Activated CD4-positive, alpha-beta T cell treated with anti-CD3 and anti-CD28 coated beads, Interleukin-2, amount 10 ng/mL, durations not matched to agents 7 days and 5 days (primary cell): ENCODE measurements at regions not wholly inside any gene's neighbourhood (a gene's known extent, or its start where the extent isn't known, plus 50 kb on each side); places are given as distances from the start of the nearest gene placed in this dataset.
A peak's percentile ranks its signal among the peaks of the same experiment; 100 is the strongest.
"Not testable (repeated sequence)": the region's sequence is repeated elsewhere in the genome, so short reads cannot be mapped to it uniquely, and the experiment has no call there.

ENCODE experiments used
- CTCF ChIA-PET: fragments of 350-600 bp; sonication (Branson Sonifier 250); formaldehyde crosslinking; loops from one replicate; lab custom pipeline; 2021; ENCODE audit warnings: antibody characterized with exemption; lab: Charles Lee
- POLR2A ChIA-PET: fragments of 350-600 bp; sonication (Branson Sonifier 250); formaldehyde crosslinking; loops from one replicate; lab custom pipeline; 2021; ENCODE audit warnings: antibody characterized with exemption; lab: Charles Lee
- DNase-seq: peaks from one replicate; pipeline ENCODE4 v3.0.0-alpha.2; 2020
- H3K27ac Mint-ChIP-seq: one replicate; pipeline ENCODE4 v1.8.0; 2021; ENCODE audit warnings: mild to moderate bottlenecking, moderate library complexity, mixed read lengths
- H3K27me3 Mint-ChIP-seq: one replicate; pipeline ENCODE4 v1.8.0; 2021; ENCODE audit warnings: mixed read lengths
- H3K36me3 Mint-ChIP-seq: one replicate; pipeline ENCODE4 v1.8.0; 2021; ENCODE audit warnings: low read depth, mixed read lengths
- H3K4me1 Mint-ChIP-seq: one replicate; pipeline ENCODE4 v1.8.0; 2021; ENCODE audit warnings: mixed read lengths
- H3K4me3 Mint-ChIP-seq: one replicate; pipeline ENCODE4 v1.8.0; 2021; ENCODE audit warnings: mild to moderate bottlenecking, moderate library complexity, mixed read lengths
- H3K9me3 Mint-ChIP-seq: one replicate; pipeline ENCODE4 v1.8.0; 2021; ENCODE audit warnings: mixed read lengths

DNA sequence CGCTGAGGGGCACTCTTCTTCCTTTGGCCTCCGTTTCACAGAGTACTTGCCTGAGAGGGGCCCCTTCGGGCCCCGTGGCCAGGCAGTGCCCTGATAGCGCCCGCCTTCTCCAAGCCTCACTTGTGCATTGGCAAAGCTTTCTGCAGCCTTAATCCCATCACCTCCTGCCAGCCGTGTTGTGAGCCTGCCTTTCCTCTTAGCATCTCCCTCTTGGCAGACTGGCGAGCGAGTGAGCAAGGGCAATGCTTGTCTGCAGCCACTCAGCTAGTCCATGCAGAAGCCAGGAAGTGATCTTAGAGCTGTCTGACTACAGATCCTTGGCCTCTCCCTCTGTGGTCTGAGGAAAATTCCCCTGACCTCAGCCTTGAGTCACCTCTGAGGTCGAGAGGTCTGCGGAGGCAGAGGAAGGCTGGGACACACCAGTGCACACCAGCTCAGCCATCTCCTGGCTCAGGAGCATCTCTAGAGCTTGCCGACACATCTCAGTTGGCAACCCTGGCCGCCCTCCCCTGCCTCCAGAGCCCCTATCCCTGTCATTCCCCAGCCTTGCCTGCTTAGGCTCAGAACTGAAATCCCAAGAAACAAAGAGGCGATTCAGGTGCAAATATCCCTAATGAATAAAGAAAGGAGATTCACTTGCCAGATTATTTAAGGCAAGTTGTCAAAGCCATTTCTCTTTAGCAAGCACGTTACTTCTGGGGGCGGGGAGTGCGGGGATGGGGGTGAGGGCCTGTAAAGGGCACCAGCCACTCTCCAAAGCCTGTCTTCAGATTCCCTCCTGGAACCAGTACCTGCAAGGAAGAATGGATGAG, 143.5 kb upstream of the MAMLD1 start:
- POLR2A ChIA-PET = no interaction called here
- no peaks in the 10 kb centered on the region for H3K36me3 Mint-ChIP-seq
- no peak for DNase-seq
- peaks cover 2% of the 10 kb centered on the region for H3K27me3 Mint-ChIP-seq
- no peaks in the 10 kb centered on the region for H3K9me3 Mint-ChIP-seq
- CTCF ChIA-PET = interaction anchor here (0.6 kb wide), 1 partner anchor 144 kb away, joined by 4 read pairs; no protein-coding TSS in a partner anchor
- no peaks in the 10 kb centered on the region for H3K4me1 Mint-ChIP-seq
- H3K4me3 Mint-ChIP-seq = no peak overlapping the region
- H3K27ac Mint-ChIP-seq = no peak overlapping the region

GRCh38 chrX:150223176-150224015, 139.7 kb upstream of the MAMLD1 start:
- POLR2A ChIA-PET = no interaction called here
- Mint-ChIP-seq H3K27ac (no peak overlapping the region), H3K27me3 (peaks cover 2% of the 10 kb centered on the region), H3K36me3 (no peaks in the 10 kb centered on the region), H3K4me1 (peaks cover 4% of the 10 kb centered on the region), H3K4me3 (no peak overlapping the region), H3K9me3 (no peaks in the 10 kb centered on the region)
- CTCF ChIA-PET = interaction anchor here (1.4 kb wide), 1 partner anchor 10 kb away, joined by 5 read pairs; no protein-coding TSS in a partner anchor
- DNase-seq = no peak

DNA sequence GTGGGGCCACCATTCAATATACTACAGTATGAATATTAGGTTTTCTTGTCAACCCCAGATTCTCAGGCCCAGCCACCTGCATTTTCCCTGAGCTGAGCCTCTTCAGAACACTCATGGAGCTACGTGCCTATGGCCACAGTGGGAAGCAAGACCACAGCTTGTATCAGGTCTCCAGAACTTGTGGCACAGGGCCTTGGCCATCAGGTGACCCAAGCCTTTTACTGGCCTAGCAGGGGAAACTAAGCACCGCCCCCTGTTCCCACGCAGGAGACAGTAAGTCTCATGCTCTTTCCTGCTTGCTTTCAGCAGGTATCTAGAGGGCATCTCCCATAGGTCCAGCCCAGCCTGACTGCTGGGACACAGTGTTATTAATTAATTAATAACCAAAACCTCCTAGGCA, 138.4 kb upstream of the MAMLD1 start:
- DNase-seq = no peak
- ChIA-PET POLR2A (no interaction called here), CTCF (interaction anchor here (1.4 kb wide), 1 partner anchor 12 kb away, joined by 5 read pairs; no protein-coding TSS in a partner anchor)
- no peaks in the 10 kb centered on the region for H3K36me3 Mint-ChIP-seq
- no peak overlapping the region for H3K27ac Mint-ChIP-seq
- no peak overlapping the region for H3K4me3 Mint-ChIP-seq
- H3K9me3 Mint-ChIP-seq = no peaks in the 10 kb centered on the region
- peaks cover 5% of the 10 kb centered on the region for H3K27me3 Mint-ChIP-seq
- H3K4me1 Mint-ChIP-seq = peaks cover 4% of the 10 kb centered on the region

DNA sequence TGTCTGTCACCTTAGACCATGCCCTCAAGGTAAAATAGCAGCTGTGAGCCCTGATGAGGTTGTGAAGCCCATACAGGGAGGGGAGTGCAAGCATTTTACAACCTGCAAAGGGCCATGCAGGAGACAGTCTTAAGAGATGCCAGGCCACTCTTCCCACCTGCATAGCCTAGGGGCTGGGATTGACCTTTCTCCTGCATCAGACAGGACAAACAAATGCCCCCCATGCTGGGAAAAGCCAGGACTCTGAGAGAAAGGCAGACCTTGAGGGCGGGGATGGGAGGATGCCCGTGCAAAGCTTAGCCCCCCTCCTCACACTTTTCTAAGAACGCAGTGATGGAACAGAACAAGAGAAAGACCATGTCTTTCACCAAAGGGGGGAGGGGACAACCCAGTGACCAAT, 137.9 kb upstream of the MAMLD1 start:
- ChIA-PET CTCF (no interaction called here), POLR2A (no interaction called here)
- H3K4me1 Mint-ChIP-seq = peaks cover 4% of the 10 kb centered on the region
- H3K27ac Mint-ChIP-seq = no peak overlapping the region
- peaks cover 5% of the 10 kb centered on the region for H3K27me3 Mint-ChIP-seq
- no peak overlapping the region for H3K4me3 Mint-ChIP-seq
- no peaks in the 10 kb centered on the region for H3K36me3 Mint-ChIP-seq
- no peak for DNase-seq
- H3K9me3 Mint-ChIP-seq = no peaks in the 10 kb centered on the region

DNA sequence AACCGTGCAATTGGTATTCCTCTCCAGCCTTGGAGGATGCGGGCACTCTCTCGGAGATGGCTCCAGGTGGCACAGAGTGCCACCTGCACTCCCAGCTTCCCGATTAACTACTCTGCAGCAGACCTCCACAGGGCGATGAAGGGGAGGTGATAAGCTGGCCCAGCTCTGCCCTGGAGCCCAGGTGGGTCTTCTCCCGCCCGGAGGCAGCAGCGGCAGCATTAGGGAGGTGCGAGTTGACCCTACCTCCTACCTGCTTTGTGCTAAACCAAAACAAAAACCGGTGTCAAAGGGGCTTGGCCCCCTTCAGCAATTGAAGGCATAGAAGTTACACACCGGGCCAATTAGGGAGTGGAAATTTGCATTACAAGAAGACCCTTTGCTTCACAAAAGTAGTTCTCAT, 137.4 kb upstream of the MAMLD1 start:
- CTCF ChIA-PET = no interaction called here
- no peak overlapping the region for H3K27ac Mint-ChIP-seq
- H3K9me3 Mint-ChIP-seq = no peaks in the 10 kb centered on the region
- POLR2A ChIA-PET = no interaction called here
- no peaks in the 10 kb centered on the region for H3K36me3 Mint-ChIP-seq
- no peak for DNase-seq
- peaks cover 4% of the 10 kb centered on the region for H3K4me1 Mint-ChIP-seq
- no peak overlapping the region for H3K4me3 Mint-ChIP-seq
- peaks cover 5% of the 10 kb centered on the region for H3K27me3 Mint-ChIP-seq

- Mint-ChIP-seq H3K36me3 (no peaks in the 10 kb centered on the region), H3K27me3 (peaks cover 4% of the 10 kb centered on the region), H3K4me1 (peaks cover 4% of the 10 kb centered on the region), H3K4me3 (no peak overlapping the region), H3K27ac (no peak overlapping the region), H3K9me3 (no peaks in the 10 kb centered on the region)
- POLR2A ChIA-PET = no interaction called here
- CTCF ChIA-PET = no interaction called here
- no peak for DNase-seq
Observed at GRCh38 chrX:150226223-150226965, 136.7 kb upstream of the MAMLD1 start.

- POLR2A ChIA-PET = no interaction called here
- CTCF ChIA-PET = interaction anchor here (1.0 kb wide), 1 partner anchor 10 kb away, joined by 3 read pairs; no protein-coding TSS in a partner anchor
- DNase-seq = no peak
- H3K27me3 Mint-ChIP-seq = peaks cover 3% of the 10 kb centered on the region
- H3K9me3 Mint-ChIP-seq = no peaks in the 10 kb centered on the region
- H3K27ac Mint-ChIP-seq = no peak overlapping the region
- peaks cover 4% of the 10 kb centered on the region for H3K4me1 Mint-ChIP-seq
- no peak overlapping the region for H3K4me3 Mint-ChIP-seq
- no peaks in the 10 kb centered on the region for H3K36me3 Mint-ChIP-seq
Observed at GRCh38 chrX:150227321-150227860, 135.7 kb upstream of the MAMLD1 start.

DNA sequence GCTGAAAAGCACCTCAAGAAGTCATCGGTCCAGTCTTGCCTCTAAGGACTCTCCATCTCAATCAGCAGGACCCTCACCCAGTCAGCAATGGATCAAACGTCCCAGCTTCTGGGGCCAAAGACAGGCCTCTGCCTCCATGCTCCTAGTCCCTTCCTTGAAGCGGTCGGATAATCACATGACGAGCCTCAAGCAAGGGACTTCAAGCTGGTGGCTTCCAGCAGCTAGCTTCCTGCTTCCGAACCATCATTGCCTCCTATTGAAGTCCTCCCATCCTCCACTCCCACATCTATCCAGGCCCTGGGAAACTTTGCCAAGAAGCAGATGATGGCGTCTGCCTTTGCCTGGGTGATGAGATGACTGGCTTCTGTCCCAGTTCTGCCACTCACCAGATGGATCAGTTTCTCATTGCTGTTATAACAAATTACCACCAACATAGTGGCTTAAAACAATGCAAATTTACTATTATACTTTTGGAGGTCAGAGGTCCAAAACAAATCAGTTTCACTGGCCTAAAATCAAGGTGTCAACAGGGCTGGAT, 135.2 kb upstream of the MAMLD1 start:
- CTCF ChIA-PET = interaction anchor here (1.0 kb wide), 1 partner anchor 10 kb away, joined by 3 read pairs; no protein-coding TSS in a partner anchor
- Mint-ChIP-seq H3K36me3 (no peaks in the 10 kb centered on the region), H3K27ac (peak overlapping the region; percentile 31), H3K9me3 (no peaks in the 10 kb centered on the region), H3K4me3 (no peak overlapping the region), H3K27me3 (peaks cover 3% of the 10 kb centered on the region), H3K4me1 (peaks cover 4% of the 10 kb centered on the region)
- no peak for DNase-seq
- POLR2A ChIA-PET = no interaction called here

- Mint-ChIP-seq H3K36me3 (no peaks in the 10 kb centered on the region), H3K4me3 (no peak overlapping the region), H3K27me3 (peaks cover 3% of the 10 kb centered on the region), H3K9me3 (no peaks in the 10 kb centered on the region), H3K27ac (no peak overlapping the region), H3K4me1 (peaks cover 4% of the 10 kb centered on the region)
- DNase-seq = no peak
- POLR2A ChIA-PET = no interaction called here
- CTCF ChIA-PET = interaction anchor here (1.0 kb wide), 1 partner anchor 11 kb away, joined by 3 read pairs; no protein-coding TSS in a partner anchor
Observed at GRCh38 chrX:150228431-150228830, 134.7 kb upstream of the MAMLD1 start.

GRCh38 chrX:150229030-150229429, 134.1 kb upstream of the MAMLD1 start:
- Mint-ChIP-seq H3K27ac (no peak overlapping the region), H3K4me3 (no peak overlapping the region), H3K27me3 (peaks cover 3% of the 10 kb centered on the region), H3K36me3 (no peaks in the 10 kb centered on the region), H3K4me1 (peaks cover 4% of the 10 kb centered on the region), H3K9me3 (no peaks in the 10 kb centered on the region)
- no peak for DNase-seq
- ChIA-PET CTCF (no interaction called here), POLR2A (no interaction called here)

GRCh38 chrX:150229481-150229880, 133.6 kb upstream of the MAMLD1 start:
- H3K36me3 Mint-ChIP-seq = no peaks in the 10 kb centered on the region
- peaks cover 3% of the 10 kb centered on the region for H3K27me3 Mint-ChIP-seq
- no peaks in the 10 kb centered on the region for H3K9me3 Mint-ChIP-seq
- CTCF ChIA-PET = no interaction called here
- POLR2A ChIA-PET = no interaction called here
- no peak for DNase-seq
- H3K27ac Mint-ChIP-seq = no peak overlapping the region
- no peak overlapping the region for H3K4me3 Mint-ChIP-seq
- peaks cover 4% of the 10 kb centered on the region for H3K4me1 Mint-ChIP-seq

DNA sequence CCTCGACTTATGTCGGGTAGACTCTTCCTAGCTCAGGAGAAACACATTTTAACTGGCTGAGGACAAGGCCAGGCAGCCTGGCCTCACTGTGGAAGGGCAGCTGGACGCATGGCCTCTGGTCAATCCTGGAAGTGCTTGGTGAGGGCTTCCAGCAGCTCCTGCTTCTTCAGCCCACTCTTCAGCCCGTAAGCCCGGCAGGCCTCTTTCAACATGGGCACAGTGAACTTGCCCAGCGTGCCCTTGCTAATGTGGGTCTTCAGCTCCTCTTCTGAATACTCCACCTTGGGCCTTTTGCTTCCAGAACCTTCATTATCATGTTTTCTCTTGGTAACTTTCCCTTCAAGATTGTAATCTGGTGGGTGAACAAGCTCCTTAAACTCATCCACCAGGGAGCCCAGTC, 132.2 kb upstream of the MAMLD1 start:
- H3K27me3 Mint-ChIP-seq, CTCF ChIA-PET, H3K9me3 Mint-ChIP-seq, POLR2A ChIA-PET, H3K4me3 Mint-ChIP-seq, DNase-seq, H3K4me1 Mint-ChIP-seq, H3K27ac Mint-ChIP-seq, H3K36me3 Mint-ChIP-seq: not testable (repeated sequence)
